HG03095 (cell line): ENCODE measurements at regions not wholly inside any gene's neighbourhood (a gene's known extent, or its start where the extent isn't known, plus 50 kb on each side); places are given as distances from the start of the nearest gene placed in this dataset.
"Not testable (repeated sequence)": the region's sequence is repeated elsewhere in the genome, so short reads cannot be mapped to it uniquely, and the experiment has no call there.

Experiments
- ATAC-seq: cut with Tn5 transposase; IDR thresholded peaks from one replicate; pipeline ENCODE4 v1.9.1; 2021; ENCODE audit warnings: moderate library complexity; ENCODE audit not compliant: unreplicated experiment

DNA sequence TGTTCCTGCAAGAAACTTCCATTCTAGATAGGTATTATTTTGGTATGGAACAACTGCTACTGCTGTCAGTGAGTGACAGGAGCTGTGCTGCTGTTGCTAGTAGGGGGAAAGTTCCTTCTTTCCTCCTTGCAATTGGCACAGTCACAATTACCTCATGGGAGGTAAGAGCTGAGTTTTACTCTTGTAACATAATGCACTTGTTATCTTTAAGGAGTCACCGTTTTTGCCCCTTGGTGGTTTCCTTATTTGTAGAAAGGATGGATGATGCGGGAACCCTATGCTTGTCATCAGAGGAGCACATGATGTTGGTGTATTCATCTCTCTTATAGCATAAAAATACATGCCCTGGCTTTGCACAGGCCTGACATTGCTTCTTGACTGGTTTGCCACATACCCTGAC, 234.7 kb upstream of the NPY start:
- no peak for ATAC-seq

DNA sequence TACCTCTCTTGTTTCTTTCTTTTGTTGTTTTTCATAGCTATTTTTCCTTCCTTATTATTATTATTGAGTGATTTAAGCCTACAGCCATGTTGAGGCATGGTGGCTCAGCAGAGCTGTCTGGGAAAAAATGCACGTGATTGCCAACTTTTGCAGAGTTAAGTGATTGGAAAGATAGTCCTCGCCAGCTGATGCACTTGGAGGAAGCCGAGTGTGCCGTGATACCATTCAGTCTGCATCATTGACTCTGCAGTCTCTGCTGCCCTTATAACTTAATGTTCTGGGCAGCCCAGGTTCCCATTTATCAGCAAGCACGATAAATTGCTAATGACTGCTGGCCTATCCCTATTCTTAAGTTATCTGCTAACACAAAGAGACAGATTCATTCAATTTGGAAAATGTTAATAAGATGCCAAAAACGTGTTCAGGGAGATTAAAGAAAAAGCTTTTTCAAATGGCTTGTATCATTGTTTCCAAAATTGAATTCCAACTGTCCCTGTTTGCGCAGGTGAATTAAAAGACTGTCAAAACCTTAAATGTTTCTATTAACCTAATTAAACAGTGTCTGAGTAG, 232.9 kb upstream of the NPY start:
- ATAC-seq = no peak

DNA sequence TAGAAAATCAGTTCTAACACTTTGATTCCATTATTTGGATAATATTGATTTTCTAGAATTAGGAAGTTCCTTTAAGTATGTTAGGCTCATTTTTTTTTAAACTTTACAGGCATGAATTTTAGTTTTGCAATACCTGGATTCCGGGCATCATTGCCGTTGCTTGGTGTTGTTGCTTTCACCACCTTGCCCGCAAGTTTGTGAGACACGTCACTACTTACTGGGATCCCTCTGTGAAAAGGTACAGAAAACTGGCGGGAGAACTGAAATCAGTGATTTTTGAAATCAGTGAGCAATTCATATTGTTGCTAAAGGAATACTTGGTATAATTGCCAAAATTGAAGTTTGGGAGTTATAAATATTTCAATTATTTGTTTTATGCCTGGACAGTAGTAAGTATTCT, 232.3 kb upstream of the NPY start:
- no peak for ATAC-seq

DNA sequence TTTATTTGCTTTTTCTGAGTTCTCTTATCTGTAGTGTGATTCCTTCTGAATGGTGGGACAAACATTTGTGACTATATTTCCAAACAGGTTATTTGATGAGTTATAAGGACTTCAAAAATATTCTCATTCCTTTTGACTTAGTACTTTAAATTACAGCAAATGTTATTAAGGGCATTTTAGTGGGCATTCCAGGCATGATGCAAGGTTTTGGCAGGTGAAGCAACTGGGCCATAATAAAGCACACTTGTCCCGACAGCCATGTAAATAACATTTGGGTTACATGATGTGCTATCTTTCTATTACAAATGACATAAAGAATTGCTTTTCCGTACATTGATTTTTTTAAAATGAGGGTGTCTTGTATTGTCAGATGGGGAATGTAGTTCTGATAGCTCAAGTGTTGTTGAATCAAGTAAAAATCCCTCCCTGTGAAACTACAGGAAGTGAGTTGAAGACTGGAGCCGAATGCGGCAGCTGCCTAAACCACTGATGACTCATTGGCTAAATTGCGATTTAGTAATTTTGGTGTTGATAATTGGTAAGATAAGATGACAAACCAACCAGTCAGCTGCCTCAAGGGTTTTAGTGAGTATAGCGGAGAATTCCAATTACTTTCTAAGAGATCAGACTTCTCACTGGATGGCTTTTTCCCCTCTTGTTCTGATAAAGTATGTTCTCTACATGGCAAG, 231.3 kb upstream of the NPY start:
- ATAC-seq = no peak

DNA sequence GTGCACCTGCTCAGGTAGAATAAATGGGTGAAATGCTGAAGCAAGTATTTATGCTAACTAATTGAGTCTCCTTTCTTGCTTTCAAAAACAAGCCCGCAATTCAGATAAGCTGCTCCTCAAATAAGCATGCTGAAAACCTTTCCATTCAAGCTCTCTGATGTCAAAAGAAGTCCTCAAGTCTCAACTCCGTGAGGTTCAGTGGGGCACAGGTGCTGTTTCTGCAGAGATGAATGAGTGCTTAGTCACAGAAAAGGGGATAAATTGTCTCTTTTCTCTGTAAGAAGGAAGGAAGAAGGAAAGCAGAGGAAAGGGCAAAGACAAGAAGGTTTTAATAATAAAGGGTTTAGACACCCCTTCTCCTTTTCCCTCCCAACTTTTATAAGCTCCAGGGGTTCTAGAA, 229.8 kb upstream of the NPY start:
- no peak for ATAC-seq

DNA sequence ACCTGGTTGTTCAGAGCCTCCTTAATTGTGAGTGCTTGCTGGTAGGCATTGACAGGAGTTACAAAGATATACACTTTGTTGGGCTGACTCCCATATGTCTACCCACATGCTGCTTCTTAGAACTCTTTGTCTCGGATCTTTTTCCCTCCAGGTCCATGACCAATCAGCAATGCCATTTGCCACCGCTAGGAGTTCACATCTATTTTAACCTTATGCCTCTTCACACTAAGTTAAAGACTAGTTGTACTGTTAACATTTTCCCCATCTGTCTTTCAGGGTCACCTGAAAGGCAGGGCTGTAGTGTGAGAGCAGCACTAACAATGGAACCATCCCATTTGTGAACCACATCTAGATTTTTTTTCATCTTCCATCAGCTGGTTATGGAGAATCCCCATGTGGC, 226.7 kb upstream of the NPY start:
- no peak for ATAC-seq

DNA sequence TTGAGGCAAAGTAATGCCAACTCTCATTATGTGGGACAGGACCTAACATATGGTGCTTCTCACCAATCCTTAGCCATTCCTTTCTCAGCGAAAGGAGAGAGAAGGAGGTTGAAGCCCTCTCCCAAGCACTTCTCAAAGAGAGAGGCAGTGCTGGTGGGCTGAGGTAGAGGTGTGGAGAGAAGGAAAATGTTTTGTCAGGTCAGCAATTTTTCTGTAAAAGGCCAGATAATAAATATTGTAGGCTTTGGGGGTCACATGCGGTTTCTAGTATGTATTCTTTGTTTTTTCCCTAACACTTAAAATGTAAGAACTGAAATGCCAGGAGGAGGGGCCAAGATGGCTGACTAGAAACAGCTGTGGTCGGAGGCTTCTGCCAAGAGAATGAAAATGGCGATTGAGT, 225.0 kb upstream of the NPY start:
- no peak for ATAC-seq

DNA sequence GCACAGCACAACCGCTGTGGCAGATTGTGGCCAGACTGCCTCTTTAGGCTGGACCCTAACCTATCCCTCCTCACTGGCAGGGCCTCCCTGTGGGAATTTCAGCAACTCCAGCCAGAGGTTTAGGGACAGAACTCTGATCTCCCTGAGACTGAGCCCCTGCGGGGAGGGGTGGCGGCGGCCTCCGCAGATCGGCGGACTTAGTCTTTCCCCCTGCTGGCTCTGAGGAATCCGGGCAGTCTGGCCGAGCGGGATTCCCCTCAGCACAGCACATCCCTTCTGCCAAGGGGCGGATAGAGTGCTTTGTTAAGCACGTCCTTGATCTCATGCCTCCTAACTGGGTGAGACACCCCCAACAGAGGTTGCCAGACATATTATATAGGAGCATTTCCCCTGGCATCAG, 224.2 kb upstream of the NPY start:
- ATAC-seq = no peak

DNA sequence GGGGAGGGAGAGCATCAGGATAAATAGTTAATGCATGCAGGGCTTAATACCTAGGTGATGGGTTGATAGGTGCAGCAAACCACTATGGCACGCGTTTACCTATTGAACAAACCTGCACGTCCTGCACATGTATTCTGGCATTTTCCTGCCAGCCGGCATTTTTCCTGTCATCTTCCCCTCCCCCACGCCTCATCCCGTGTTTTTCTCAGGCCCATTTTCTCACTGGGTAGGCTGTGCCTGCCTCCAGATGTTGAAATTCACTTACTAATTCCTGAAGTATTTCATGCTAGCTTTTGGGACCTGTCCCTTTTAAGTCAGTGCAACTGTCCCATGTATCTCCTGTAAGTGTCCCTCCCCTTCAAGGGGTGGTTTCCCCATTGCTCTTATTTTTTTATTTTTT, 220.3 kb upstream of the NPY start:
- ATAC-seq = no peak

DNA sequence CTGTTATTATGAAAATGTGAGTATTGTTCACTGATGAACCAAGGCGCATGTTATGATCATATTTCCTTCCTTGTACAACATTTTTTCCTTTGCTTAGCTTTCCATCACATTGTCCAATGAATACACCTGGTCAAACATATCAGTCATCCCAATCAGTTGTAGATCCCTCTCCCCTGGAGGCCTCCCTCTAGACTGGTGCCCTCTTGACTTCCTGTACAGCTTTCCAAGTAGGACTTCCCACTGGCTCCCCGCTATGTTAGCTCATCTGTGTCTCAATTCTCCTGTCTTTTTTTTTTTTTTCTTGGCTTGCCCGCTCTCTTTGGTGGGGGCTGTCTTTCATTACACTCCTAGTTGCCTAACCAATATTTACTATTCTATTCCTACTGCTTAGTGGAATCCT, 214.2 kb upstream of the NPY start:
- no peak for ATAC-seq

DNA sequence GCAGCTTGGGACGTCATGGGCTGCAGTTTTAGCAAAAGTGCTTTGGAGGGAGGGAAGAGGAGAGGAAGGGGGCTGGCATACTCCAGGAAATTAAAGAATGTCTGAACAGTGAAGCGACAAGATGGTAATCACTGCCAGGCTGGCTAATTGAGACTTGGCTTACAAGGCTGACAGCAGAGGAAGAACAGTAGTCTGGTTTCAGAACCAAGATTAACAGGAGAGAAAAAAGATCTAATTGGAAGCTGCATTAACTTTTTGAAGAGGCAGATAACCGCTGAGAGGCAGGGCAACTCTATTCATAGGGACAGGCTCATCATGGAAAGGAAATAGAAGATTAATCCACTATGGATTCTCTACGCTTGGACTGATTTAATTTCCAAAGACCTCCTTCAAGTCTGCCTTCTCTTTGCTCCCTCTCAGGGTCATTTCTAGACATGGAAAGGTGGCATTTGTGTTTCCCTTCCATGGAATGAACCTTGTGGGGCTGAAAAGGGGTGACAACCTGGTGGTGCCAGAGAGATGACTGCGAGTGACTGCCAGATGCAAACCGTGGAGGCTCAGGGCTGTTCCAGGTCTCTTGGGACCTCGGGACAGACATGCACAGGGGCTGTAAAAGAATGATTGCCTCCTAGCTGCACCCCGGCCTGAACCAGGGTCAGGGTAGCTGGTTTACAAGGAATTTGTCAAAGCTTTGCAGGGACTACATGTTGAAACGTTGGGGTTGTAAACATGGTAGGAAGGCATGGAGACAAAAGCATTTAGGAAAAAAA, 210.2 kb upstream of the NPY start:
- no peak for ATAC-seq

DNA sequence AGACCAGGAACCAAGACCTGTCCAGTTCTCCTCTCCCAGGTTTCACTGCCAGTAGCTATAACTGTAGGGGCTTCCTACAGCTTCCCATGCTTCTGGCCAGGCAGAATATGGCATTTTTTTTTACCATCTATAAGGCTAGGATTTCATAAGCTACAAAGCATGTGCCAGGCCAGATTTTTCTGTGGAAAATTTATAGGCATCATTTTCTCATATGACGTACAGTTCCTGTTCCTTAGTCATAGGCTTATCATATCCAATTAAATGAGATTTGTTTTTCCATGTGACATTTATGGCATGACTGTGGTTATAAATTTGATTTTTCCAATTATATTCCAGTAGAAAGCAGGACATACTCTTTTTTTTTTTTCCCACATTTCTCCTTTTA, 208.6 kb upstream of the NPY start:
- ATAC-seq = no peak

DNA sequence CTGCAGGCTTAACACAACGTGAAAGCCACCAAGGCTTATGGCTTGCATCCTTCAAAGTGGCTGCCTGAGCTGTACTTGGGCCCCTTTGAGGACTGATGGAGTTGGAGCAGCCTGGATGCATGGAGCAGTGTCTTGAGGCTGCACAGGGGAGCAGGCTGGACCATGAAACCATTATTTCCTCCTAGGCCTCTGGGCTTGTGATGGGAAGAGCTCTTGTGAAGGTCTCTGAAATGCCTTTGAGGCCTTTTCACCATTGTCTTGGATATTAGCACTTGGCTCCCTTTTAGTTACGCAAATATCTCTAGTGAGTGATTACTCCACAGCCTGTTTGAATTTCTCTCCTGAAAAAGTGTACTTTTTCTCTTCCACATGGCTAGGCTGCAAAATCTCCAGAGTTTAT, 201.2 kb upstream of the NPY start:
- no peak for ATAC-seq

DNA sequence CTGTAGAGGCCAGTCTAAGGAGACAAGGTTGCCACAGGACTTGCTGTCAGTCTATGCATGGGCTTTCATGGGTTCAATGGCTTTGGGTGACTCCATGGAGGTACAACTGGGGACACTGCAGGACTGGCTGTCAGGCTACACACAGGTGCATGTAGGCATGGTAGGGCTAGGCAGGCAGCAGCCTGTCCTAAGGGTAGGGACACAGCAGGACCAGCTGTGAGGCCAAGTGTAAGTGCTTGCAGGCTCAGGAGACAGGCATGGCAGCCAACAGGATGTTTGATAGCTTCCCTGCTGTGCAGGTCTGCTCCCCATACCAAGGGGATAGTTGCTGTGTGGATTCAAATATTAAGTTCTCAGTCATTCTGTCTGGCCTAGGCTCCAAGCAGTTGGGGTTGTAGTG, 181.0 kb upstream of the NPY start:
- ATAC-seq = no peak

DNA sequence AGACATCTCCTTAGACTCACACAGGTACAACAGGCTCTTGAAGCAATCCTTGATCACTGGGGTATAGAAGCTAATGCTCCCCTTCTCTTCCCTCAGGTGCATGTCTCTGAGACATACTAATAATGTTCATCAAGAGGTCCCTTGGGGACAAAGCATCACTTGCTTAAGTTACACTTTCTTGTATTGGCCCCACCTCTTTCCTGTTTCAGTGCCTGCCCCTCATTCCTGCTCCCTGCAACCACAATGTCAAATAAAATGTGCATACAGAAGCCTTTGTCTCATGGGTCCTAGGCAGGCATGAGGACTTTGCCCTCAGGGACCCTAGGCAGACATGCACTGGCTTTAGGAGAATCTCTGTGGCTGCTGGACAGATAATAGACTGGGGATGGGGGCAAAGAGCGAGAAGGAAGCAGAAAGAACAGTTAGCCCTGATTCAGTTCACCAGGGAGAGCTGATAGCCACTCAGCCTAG, 175.0 kb upstream of the NPY start:
- peak; percentile 57 for ATAC-seq

DNA sequence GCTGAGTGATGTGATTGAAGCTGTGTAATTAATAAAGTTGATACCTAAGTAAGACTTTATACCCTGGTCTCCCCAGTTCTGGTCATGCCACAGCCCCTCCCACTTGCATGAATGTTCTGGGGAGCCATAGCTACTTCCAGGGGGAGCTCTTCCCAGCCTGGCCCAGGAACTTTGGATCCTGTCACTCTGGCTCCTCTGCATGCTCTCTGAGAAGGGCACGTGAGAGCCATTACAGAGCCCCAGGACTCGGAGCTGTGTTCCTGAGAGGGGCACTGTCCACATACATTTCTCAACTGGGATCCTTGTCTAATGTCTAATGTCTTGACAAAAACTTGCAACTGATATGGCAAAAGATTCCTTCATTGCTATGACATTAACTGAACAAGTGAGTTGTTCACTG, 173.9 kb upstream of the NPY start:
- ATAC-seq = no peak

DNA sequence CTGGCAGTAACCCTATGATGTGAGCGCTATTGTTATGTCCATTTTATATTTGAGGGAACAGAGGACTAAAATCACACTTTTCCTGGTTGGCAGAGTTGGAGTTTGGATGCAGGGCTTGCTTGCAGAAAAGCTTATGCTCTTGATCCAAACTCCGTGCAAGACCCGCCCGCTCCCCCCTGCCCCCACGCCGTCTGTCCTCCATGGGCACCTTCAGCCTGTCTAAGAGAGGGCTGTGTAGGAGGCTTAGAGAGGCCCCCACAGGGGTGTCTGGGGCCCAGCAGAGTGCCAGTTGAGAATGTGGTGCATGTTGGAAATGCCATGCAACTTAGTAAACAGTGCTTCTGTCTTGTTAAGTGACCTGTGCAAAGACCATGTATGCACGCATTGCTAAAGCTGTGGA, 170.5 kb upstream of the NPY start:
- no peak for ATAC-seq

DNA sequence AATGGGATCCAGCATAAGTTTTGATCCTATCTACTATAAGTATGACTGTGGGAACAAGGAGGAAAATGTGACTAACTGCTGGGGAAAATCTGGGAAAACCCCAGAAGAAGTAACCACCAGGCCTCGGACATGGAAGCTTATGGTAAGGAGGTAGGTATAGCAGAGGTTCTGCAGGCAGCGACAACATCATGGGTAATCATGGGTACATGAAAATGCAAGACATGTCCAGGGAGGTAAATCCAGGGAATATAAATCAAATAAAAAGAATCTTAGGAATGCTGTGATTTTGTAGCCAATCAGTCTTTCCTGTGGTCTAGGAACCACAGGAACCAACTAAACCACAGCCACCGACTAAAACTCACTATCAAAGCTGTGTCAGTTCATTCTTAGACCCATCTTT, 168.3 kb upstream of the NPY start:
- ATAC-seq = no peak

DNA sequence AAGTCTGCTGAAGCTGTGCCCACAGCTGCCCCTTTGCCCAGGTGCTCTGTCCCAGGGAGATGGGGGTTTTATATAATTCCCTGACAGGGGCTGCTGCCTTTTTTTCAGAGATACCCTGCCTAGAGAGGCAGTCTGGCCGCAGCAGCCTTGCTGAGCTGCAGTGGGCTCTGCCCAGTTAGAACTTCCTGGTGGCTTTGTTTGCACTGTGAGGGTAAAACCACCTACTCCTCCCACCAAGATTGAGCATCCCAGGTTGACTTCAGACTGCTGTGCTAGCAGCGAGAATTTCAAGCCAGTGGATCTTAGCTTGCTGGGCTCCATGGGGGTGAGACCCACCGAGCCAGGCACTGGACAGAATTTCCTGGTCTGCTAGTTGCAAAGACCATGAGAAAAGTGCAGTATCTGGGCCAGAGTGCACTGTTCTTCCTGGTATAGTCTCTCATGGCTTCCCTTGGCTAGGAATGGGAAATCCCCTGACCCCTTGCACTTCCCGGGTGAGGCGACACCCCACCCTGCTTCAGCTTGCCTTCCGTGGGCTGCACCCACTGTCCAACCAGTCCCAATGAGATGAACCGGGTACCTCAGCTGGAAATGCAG, 166.0 kb upstream of the NPY start:
- ATAC-seq = not testable (repeated sequence)

DNA sequence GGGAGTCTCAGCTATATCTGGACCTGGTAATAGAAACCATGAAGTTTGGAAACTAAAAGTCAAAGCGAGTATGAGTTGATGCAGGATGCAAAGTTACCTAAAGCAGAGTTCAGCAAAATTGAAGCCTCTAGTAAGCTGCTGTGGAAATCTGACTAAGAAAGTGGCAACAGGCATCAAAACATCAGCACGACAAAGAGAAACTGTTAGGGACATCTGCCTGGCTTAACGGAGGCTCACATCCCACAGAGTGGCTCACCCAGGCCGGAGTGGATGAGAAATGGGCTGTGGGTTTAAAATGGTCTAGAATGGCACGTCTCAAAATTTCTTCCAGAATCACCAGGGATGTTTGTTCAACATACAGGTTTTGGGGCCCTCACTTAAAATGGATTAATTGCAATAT, 164.1 kb upstream of the NPY start:
- ATAC-seq = no peak

DNA sequence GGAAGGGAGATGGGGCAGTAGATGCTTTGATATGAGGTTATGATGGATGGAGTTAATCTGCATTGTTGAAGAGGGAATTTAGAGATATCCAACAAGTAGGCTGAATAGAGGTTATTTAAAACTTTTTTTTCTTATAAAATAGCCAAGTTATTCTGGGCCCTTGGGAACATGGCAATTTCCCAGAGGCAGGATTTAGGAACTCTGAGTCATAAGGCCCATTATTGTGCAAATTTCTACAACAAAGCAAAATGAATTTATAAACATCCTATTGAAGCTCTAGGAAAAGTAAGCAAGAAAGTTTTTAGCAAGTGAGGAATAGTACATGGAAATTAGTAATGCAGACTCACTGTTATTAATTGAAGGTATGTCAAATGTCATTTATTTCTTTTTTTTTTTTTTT, 160.9 kb upstream of the NPY start:
- ATAC-seq = no peak

DNA sequence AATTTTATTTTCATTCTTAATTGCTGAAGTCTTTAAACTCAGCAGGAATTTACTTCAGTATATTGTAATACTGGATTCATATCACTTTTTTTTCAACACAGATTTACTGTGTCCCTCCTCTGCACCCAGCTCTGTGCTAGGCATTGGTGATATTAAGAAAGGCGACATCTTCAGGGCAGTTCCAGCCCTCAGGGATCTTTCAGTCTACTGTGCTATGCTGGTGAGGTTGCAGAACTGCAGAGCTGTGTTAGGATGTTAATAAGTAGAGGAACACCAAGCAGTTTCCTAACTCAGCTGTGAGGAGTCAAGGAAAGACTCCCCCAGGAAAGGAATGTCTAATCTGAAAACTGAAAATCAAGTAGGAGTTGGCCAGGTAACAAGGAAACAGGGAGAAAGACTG, 158.2 kb upstream of the NPY start:
- ATAC-seq = no peak
